CD4-positive, alpha-beta T cell treated with Interleukin-21 for 1 hour (primary cell): ENCODE measurements at regions not wholly inside any gene's neighbourhood (a gene's known extent, or its start where the extent isn't known, plus 50 kb on each side); places are given as distances from the start of the nearest gene placed in this dataset.

Experiments
- DNase-seq: peaks from one replicate; pipeline ENCODE4 v3.0.0-alpha.2; 2020

DNA sequence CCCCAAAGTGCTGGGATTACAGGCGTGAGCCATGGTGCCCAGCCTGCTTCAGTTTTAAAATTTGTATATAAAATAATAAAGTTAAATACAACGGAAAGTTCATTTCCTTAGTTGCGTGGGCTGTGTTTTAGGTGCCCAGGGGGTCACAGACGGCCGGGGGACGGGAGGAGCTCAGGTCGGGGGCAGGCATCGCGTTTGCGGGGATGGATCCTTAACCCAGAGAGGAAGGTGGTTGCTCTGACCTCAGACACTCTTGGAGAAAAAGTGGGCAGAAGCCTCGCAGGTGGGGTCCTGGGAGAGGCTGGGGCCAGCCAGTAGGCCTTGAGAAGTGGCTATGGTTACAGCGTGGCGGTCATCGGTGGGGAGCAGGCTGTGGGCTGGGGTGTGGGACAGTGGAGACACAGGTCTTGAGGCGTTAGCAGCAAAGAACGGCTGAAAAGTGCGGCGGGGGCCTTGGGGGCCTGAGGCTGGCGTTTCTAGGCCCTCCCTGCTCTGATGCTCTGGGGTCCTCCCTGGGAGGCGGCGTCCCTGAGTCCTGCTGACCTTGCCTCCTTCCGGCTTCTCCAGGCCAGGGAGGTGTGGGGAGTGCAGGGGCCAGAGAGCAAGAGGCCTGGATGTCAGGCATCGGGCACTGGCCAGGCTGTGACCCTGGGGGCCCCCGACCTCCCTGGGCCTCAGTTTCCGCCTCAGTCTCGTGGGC is 54.4 kb downstream of the UNCX start:
- no peak for DNase-seq

DNA sequence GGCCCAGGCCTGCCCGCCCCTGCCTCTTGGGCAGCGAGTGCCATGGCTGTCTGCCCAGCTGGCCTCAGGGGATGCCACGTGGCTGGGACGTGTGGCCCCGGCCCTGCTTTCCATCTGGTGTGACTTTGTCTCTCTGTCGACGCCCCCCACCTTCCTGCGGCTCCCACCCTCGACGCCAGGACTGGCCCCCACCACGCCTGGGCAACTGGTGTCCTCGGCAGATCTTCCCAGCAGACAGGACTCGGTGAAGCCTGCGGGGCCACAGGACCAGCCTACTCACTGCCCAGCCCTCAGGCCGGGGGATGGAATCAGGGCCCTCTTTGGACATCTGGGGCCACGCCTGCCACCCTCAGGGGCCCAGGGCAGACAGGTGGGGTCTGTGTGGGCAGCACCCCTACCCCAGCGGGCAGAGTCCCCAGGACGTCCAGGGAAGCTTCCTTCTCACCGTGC is 55.1 kb downstream of the UNCX start:
- DNase-seq, result no peak

GRCh38 chr7:1288390-1288995 is 55.8 kb downstream of the UNCX start:
- DNase-seq, result no peak

GRCh38 chr7:1288996-1289551 is 56.4 kb downstream of the UNCX start:
- DNase-seq, result no peak

DNA sequence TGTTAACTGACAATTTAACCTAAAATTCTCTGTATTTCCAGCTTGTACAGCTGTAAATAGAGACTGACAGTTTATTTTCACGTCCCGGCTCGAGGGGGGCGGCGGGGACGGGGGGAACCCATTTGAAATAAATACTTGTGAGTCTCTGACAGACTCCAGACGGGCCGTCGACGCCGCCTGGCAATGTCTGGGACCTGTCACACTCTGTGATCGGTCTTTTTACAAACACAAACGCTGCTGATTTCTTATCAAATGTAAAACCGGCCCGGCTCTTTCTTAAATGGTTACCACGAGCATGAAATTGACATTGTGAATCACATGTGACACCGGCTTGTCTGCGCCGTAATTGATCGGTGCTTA is 57.0 kb downstream of the UNCX start:
- DNase-seq, result no peak

DNA sequence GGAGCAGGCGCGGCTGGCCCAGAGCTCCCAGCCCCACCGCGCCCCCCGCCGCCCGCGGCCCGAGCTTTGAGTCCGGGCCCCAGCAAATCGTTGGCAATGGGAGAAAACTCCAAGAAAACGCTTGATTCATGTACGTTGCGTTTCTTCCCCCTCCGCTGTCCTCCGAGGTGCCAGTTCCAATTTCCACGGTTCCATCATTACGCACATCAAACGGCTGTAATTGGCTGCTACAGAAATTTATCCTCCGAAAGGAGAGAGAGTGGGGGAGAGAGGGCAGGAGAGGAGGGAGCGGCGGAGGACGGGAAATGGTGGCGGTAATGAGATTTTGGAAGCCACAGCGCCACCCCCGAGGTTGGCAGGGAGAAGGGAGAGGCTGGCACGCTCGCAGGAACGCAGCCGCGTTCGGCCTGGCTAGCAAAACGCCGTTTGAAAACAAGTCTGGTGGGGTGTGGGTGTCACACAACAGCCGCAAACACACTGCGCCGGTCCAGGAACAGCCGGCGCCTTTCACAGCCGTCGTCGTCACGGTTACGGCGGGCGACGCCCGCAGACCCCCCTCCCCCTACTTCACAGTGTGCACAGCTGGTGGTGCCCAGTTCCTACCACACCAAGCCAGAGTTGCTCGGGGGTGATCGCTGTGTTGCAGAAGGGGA is 57.5 kb downstream of the UNCX start:
- peak; percentile 52 for DNase-seq

DNA sequence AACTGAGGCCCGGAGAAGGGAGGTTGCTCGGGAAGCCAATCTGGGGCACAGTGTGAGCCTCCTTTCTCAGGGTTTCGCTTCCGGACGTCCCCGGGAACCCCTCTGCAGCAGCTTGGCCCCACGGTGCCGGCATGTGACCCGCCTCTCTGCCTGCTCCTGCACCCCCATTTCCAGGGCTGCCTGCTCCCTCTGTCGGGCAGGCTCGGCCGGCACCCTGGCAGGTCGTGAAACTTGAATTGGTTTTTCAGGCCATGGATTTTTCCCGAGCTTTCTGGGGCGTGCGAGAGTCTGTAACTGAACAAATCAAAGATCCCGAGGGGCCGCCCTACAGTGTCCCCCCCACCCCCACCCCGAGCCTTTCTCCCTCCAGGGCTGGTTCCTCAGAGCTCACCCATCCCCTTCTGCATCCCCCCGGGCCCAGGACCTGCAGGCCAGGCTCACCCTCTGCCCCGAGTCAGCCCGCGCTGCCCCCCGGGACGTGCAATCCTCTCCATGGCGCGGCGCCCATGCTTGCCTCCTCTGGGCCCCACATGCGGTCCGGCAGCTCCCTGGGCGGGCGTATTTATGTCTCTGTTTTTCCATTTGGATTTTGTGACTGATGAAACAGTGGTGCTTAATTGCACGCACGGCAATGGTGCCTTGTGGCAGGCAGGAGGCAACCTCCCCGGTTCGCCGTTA is 58.1 kb downstream of the UNCX start:
- DNase-seq, result no peak

DNA sequence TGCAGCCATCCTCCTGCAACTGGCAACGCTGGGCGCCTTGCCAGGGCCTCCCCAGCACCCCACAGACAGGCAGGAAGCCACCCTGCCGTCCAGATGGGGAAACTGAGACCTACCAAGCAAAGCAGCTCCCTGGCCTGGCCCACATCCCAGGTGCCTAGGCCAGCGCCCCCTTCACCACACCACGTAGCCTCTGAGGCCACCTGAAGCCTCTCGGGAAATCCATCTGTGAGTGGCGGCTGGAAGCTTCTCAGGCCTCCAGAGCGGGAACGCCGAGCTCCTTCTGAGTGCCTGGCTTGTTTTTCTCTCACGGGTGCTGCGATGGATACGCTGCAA is 58.7 kb downstream of the UNCX start:
- no peak for DNase-seq

DNA sequence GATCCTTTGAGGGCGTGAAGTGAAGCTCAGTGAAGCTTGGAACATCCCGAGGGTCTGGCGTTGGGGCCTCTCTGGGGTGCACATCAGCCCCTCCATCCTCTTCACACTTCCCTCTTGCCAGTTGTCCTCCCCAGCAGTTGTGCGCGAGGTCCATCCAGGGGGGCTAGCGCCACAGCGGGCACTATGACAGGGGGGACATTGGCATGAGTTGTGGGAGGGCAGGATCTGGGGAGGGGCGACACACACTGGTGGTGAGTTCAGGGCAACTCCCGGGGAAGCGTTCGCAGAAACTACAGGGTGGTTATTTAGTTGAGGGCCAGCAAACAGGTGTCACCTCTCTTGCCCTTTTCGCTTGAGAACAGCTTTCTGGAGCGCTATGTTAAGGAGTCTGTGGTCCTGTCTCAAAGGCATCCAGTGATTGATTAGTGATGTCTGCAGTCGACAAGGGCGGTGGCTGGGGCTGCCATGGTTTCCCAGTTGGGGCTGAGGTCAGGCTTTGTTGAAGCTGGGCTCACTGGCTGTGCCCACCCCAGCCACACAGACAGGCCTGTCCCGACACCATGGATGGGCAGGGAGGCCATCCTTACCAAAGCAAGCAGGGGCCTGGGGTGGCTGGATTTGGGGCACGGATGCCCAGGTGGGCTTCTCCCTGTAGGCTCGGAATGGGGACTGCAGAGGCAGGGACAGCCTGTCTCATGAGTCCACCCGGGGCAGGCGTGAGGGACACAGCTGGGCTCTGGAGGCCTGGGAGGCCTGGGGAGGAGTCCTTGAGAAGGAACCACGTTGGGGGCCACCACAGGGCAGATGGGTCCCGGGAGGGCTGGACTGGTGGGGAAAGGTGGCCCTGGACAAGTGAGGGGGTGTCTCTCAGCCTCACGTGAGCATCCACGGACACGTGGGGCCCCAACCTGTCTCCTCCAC is 59.4 kb downstream of the UNCX start:
- DNase-seq, result no peak

GRCh38 chr7:1292972-1293830 is 60.5 kb downstream of the UNCX start:
- DNase-seq, result no peak

DNA sequence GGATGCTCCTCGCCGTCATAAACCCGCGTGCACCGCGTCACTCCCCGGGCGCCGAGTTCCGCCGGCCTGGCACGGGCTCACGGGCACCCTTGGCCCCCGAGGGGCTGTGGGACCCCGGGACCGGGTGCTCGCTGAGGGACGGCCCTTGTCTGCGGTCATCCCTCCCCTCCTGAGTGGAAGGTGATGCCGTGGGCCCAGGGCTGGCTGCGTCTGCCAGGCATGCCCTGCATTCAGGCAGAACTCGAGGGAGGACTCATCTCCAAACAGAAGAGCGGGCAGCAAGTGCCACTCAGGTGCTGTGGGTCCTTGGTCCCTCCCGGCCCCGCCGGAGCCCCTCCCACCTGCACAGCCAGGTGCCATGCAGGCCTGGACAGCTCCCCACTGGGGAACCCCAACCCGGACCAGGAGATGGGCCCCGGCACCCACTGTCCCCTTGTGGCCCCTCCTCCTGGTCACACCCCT is 61.3 kb downstream of the UNCX start:
- DNase-seq, result no peak

GRCh38 chr7:1295776-1296355 is 63.2 kb downstream of the UNCX start:
- DNase-seq, result no peak

GRCh38 chr7:1296356-1296981 is 63.8 kb downstream of the UNCX start:
- DNase-seq, result no peak

DNA sequence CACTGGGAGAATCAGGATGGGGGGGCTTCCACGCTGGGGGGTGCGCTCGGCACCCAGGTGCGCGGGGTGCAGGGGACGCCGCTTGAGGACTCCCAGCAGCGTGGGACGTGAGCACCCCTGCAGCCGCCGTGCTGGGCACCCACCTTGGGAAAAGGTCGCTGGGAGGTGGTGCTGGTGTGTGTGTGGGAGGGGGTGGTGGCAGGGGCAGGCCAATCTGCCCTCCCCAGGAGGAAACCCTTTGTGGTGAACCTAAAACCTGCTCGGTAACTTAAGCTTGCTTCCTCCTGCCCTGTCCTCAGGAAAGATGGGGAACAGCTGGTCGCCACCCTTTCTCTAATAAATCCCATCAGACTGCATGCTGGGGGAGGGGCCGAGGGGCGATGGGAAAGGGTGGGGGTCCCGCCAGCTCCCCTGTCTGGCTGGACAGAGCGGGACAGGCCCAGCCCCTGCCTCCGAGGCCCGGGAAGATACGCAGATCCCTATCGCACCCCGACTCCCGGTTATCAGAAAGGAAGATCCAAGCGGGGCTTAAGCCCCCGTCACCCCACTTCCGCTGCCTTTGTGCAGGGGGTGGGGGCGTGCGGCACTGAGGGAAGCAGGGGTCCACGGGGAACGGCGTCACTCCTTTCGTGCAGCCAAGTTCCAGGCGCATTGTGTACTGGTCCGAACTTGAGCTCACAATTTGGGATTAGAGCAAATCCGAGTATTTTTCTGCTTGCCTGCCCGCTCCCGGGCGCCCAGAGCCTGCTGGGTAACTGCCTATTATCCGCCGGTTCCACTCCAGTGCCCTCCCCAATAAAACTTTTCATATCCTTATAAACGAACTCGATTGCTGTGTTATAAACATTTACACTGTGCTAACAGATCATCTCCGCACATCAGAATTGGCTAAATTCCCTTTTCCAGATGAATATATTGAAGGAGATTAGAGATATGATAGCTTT is 64.6 kb downstream of the UNCX start:
- no peak for DNase-seq

DNA sequence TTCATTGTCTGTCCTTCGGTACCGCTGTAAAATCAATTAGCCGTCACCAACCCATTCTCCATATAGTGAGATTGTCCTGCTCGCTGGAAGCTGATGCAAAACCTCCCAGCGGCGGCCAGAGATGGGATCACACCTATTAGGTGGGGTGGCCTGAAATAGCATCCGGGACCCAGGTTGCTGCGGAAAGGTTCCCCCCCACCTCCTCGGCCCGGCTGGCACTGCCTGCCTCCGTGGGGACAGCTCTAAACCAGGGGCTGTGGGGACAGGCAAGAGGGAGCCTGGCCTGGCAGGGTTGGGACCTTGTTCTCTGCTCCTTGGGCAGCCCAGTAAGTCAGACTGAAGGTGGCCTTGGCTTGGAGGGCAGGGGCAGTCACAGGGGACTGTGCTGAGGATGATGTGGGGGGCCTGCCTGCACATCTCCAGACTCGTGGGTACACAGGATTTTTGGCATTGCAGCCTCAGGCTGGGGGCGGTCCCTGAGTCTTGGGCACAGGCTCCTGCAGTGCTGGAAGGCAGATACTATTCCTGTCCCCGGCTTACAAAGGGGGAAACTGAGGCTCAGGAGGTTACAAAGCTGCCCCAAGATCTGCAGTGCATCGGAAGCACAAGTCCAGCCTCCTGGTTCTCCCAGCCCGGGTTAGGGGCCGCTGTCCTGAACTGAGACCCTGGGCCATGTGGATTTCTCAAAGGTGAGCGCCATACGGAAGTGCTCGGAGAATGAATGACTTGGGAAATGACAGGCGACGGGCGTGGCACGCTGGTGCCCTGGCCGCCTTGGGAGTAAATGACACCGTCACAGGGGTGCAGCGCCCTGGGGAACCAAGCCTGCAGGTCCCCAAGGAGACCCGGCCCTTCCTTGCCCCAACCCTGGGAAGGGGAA is 65.6 kb downstream of the UNCX start:
- no peak for DNase-seq

GRCh38 chr7:1298931-1299885 is 66.5 kb downstream of the UNCX start:
- no peak for DNase-seq

GRCh38 chr7:1300206-1300605 is 67.5 kb downstream of the UNCX start:
- no peak for DNase-seq
